ENCODE measurements at regions not wholly inside any gene's neighbourhood (a gene's known extent, or its start where the extent isn't known, plus 50 kb on each side); places are given as distances from the start of the nearest gene placed in this dataset.

DNA sequence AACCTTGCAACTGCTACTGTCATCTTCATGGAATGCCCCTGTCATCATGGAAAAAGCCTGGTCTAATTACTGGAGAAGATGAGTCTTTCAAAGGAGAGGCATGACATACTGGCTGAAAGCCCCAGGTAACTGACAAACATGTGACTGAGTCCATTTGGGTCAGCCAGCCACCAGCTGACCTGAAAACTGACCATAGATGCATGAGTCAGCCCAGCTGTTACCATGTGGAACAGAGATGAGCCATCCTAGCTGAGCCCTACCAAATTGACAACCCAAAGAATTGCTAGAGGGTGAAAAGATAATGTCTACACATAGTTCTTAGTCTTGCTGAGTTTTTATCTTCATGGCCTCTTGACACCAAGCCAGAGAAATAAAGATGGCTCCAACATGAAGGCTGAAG is 311.8 kb downstream of the UTP18 start:
- DNase-seq = no peak
